Cardiac fibroblast (primary cell): ENCODE measurements at regions not wholly inside any gene's neighbourhood (a gene's known extent, or its start where the extent isn't known, plus 50 kb on each side); places are given as distances from the start of the nearest gene placed in this dataset.
"Not testable (repeated sequence)": the region's sequence is repeated elsewhere in the genome, so short reads cannot be mapped to it uniquely, and the experiment has no call there.

ENCODE experiments used
- DNase-seq, 2 donors: peaks; one replicate each; pipeline versions ENCODE4 v3.0.0 to v3.0.0-alpha.2; 2010; ENCODE audit warnings: low read depth in 2 of 2
- H3K4me3 ChIP-seq, 2 donors: replicated peaks in 1 of 2; 1 replicate in 1 of 2; 2 replicates in 1 of 2; pipeline ENCODE4 v1.5.1; 2011; ENCODE audit warnings: low read depth in 2 of 2, low read length in 2 of 2, mild to moderate bottlenecking in 2 of 2, moderate library complexity in 1 of 2
- CTCF ChIP-seq: IDR thresholded peaks from one replicate; pipeline ENCODE4 v1.5.1; 2011; ENCODE audit warnings: low read depth, mild to moderate bottlenecking, low read length, inconsistent platforms

- TF ChIP-seq CTCF, result no peak
- DNase-seq, result no peak
- no peak overlapping the region for H3K4me3 ChIP-seq
Observed at GRCh38 chr12:113537046-113537750, 65.5 kb upstream of the LHX5 start.

- no peak for DNase-seq
- no peak for TF ChIP-seq CTCF
Observed at GRCh38 chr12:113535100-113535499, 63.4 kb upstream of the LHX5 start.

GRCh38 chr12:113534555-113534954, 62.9 kb upstream of the LHX5 start:
- TF ChIP-seq CTCF, result no peak
- DNase-seq, result no peak
- no peak overlapping the region for H3K4me3 ChIP-seq

More at GRCh38 chr12:113535100-113535499, 63.4 kb upstream of the LHX5 start:
- H3K4me3 ChIP-seq, result no peak overlapping the region

- DNase-seq, result no peak
- no peak for TF ChIP-seq CTCF
- no peak overlapping the region for H3K4me3 ChIP-seq
Observed at GRCh38 chr12:113533842-113534375, 62.2 kb upstream of the LHX5 start.

- H3K4me3 ChIP-seq, result no peak overlapping the region
- TF ChIP-seq CTCF, result no peak
- no peak for DNase-seq
Observed at GRCh38 chr12:113532292-113532691, 60.6 kb upstream of the LHX5 start.

- not testable (repeated sequence) for DNase-seq
Observed at GRCh38 chr12:113531073-113531472, 59.4 kb upstream of the LHX5 start.

GRCh38 chr12:113528606-113529293, 57.1 kb upstream of the LHX5 start:
- TF ChIP-seq CTCF, result no peak
- DNase-seq, result no peak
- no peak overlapping the region for H3K4me3 ChIP-seq

More at GRCh38 chr12:113531073-113531472, 59.4 kb upstream of the LHX5 start:
- H3K4me3 ChIP-seq, result not testable (repeated sequence)
